Thymus (tissue), 11 donors: ENCODE measurements at regions not wholly inside any gene's neighbourhood (a gene's known extent, or its start where the extent isn't known, plus 50 kb on each side); places are given as distances from the start of the nearest gene placed in this dataset.

Experiments
- DNase-seq, 9 donors: peaks; one replicate each; pipeline ENCODE4 v3.0.0-alpha.2; 2013; ENCODE audit warnings: low spot score in 9 of 9, low read depth in 6 of 9, missing footprints in 1 of 9
- H3K27ac ChIP-seq, 2 donors: one replicate each; pipeline ENCODE4 v1.5.1; 2013; ENCODE audit warnings: control low read depth in 1 of 2, low read depth in 1 of 2, low read length in 1 of 2, mild to moderate bottlenecking in 1 of 2, moderate library complexity in 1 of 2
- H3K27me3 ChIP-seq, 2 donors: one replicate each; pipeline ENCODE4 v1.5.1; 2013; ENCODE audit warnings: low read length in 1 of 2; ENCODE audit not compliant: control insufficient read depth in 2 of 2, insufficient read depth in 1 of 2
- H3K36me3 ChIP-seq, 2 donors: one replicate each; pipeline ENCODE4 v1.5.1; 2013; ENCODE audit warnings: low read length in 1 of 2, mild to moderate bottlenecking in 1 of 2, moderate library complexity in 1 of 2; ENCODE audit not compliant: control insufficient read depth in 2 of 2, insufficient read depth in 2 of 2
- H3K4me1 ChIP-seq, 2 donors: one replicate each; pipeline ENCODE4 v1.5.1; 2013; ENCODE audit warnings: low read length in 2 of 2; ENCODE audit not compliant: control insufficient read depth in 2 of 2, insufficient read depth in 2 of 2
- H3K4me3 ChIP-seq, 2 donors: one replicate each; pipeline ENCODE4 v1.5.1; 2013; ENCODE audit warnings: low read length in 2 of 2, control low read depth in 1 of 2, mild to moderate bottlenecking in 1 of 2
- H3K9me3 ChIP-seq, 2 donors: one replicate each; pipeline ENCODE4 v1.5.1; 2013; ENCODE audit warnings: low read length in 1 of 2, mild to moderate bottlenecking in 1 of 2; ENCODE audit not compliant: control insufficient read depth in 2 of 2, insufficient read depth in 1 of 2
- WGBS: extraction: QIAGEN DNeasy Blood & Tissue Kit; methylation state at CpG from one replicate; pipeline ENCODE4 v1.1.7; 2013; 5-methylcytosine and 5-hydroxymethylcytosine counted together
- donor health status: healthy.

GRCh38 chr3:28109829-28110228, 131.6 kb upstream of the CMC1 start:
- H3K4me1 ChIP-seq = no peaks in the 10 kb centered on the region
- H3K36me3 ChIP-seq = no peaks in the 10 kb centered on the region
- no peaks in the 10 kb centered on the region for H3K9me3 ChIP-seq
- H3K4me3 ChIP-seq = no peak overlapping the region
- DNase-seq = no peak
- 95% methylated on average over 2 of the region's 2 CpGs for WGBS
- no peaks in the 10 kb centered on the region for H3K27me3 ChIP-seq
- no peak overlapping the region for H3K27ac ChIP-seq

- no peaks in the 10 kb centered on the region for H3K4me1 ChIP-seq
- no peak overlapping the region for H3K4me3 ChIP-seq
- no peaks in the 10 kb centered on the region for H3K9me3 ChIP-seq
- no peaks in the 10 kb centered on the region for H3K27me3 ChIP-seq
- DNase-seq = no peak
- no peaks in the 10 kb centered on the region for H3K36me3 ChIP-seq
- H3K27ac ChIP-seq = no peak overlapping the region
These were observed 130.6 kb upstream of the CMC1 start for GRCh38 chr3:28110869-28111268.

GRCh38 chr3:28114893-28115292, 126.5 kb upstream of the CMC1 start:
- H3K27ac ChIP-seq = no peak overlapping the region

GRCh38 chr3:28115316-28115715, 126.1 kb upstream of the CMC1 start:
- WGBS = 91% methylated on average over 1 of the region's 1 CpG
- no peak overlapping the region for H3K27ac ChIP-seq
- no peaks in the 10 kb centered on the region for H3K9me3 ChIP-seq
- H3K36me3 ChIP-seq = no peaks in the 10 kb centered on the region
- H3K27me3 ChIP-seq = no peaks in the 10 kb centered on the region
- DNase-seq = no peak
- no peak overlapping the region for H3K4me3 ChIP-seq
- H3K4me1 ChIP-seq = no peaks in the 10 kb centered on the region

More at GRCh38 chr3:28114893-28115292, 126.5 kb upstream of the CMC1 start:
- 95% methylated on average over 4 of the region's 4 CpGs for WGBS
- no peak for DNase-seq
- no peaks in the 10 kb centered on the region for H3K36me3 ChIP-seq
- no peaks in the 10 kb centered on the region for H3K4me1 ChIP-seq
- H3K9me3 ChIP-seq = no peaks in the 10 kb centered on the region
- no peaks in the 10 kb centered on the region for H3K27me3 ChIP-seq
- no peak overlapping the region for H3K4me3 ChIP-seq

- no peak overlapping the region for H3K27ac ChIP-seq
- no peaks in the 10 kb centered on the region for H3K36me3 ChIP-seq
- WGBS = 95% methylated on average over 2 of the region's 2 CpGs
- DNase-seq = no peak
- H3K4me1 ChIP-seq = no peaks in the 10 kb centered on the region
- H3K4me3 ChIP-seq = no peak overlapping the region
- no peaks in the 10 kb centered on the region for H3K27me3 ChIP-seq
- no peaks in the 10 kb centered on the region for H3K9me3 ChIP-seq
These were observed 123.8 kb upstream of the CMC1 start for GRCh38 chr3:28117598-28117997.

GRCh38 chr3:28118087-28118486, 123.3 kb upstream of the CMC1 start:
- Histone ChIP-seq H3K36me3 (no peaks in the 10 kb centered on the region), H3K27ac (no peak overlapping the region), H3K4me3 (no peak overlapping the region), H3K27me3 (no peaks in the 10 kb centered on the region), H3K4me1 (no peaks in the 10 kb centered on the region), H3K9me3 (no peaks in the 10 kb centered on the region)
- WGBS = 93% methylated on average over 1 of the region's 1 CpG
- DNase-seq = no peak

- H3K27ac ChIP-seq = no peak overlapping the region
- H3K27me3 ChIP-seq = no peaks in the 10 kb centered on the region
- H3K9me3 ChIP-seq = no peaks in the 10 kb centered on the region
- H3K4me1 ChIP-seq = no peaks in the 10 kb centered on the region
- WGBS = 95% methylated on average over 4 of the region's 4 CpGs
- no peaks in the 10 kb centered on the region for H3K36me3 ChIP-seq
- no peak overlapping the region for H3K4me3 ChIP-seq
- no peak for DNase-seq
These were observed 119.2 kb upstream of the CMC1 start for GRCh38 chr3:28122227-28122626.

- no peaks in the 10 kb centered on the region for H3K36me3 ChIP-seq
- no peaks in the 10 kb centered on the region for H3K9me3 ChIP-seq
- 92% methylated on average over 3 of the region's 3 CpGs for WGBS
- no peak for DNase-seq
- H3K27me3 ChIP-seq = no peaks in the 10 kb centered on the region
- no peak overlapping the region for H3K27ac ChIP-seq
- no peak overlapping the region for H3K4me3 ChIP-seq
- H3K4me1 ChIP-seq = no peaks in the 10 kb centered on the region
These were observed 116.5 kb upstream of the CMC1 start for GRCh38 chr3:28124882-28125281.

GRCh38 chr3:28125342-28125741, 116.1 kb upstream of the CMC1 start:
- H3K9me3 ChIP-seq = no peaks in the 10 kb centered on the region
- no peaks in the 10 kb centered on the region for H3K4me1 ChIP-seq
- H3K36me3 ChIP-seq = no peaks in the 10 kb centered on the region
- no peaks in the 10 kb centered on the region for H3K27me3 ChIP-seq
- no peak for DNase-seq
- H3K4me3 ChIP-seq = no peak overlapping the region
- no peak overlapping the region for H3K27ac ChIP-seq

GRCh38 chr3:28130836-28131235, 110.6 kb upstream of the CMC1 start:
- no peak overlapping the region for H3K27ac ChIP-seq

More at GRCh38 chr3:28130836-28131235, 110.6 kb upstream of the CMC1 start:
- no peaks in the 10 kb centered on the region for H3K9me3 ChIP-seq
- no peak for DNase-seq
- H3K4me3 ChIP-seq = no peak overlapping the region
- no peaks in the 10 kb centered on the region for H3K4me1 ChIP-seq
- WGBS = 94% methylated on average over 2 of the region's 2 CpGs
- H3K36me3 ChIP-seq = no peaks in the 10 kb centered on the region
- H3K27me3 ChIP-seq = no peaks in the 10 kb centered on the region
